ENCODE measurements at regions not wholly inside any gene's neighbourhood (a gene's known extent, or its start where the extent isn't known, plus 50 kb on each side); places are given as distances from the start of the nearest gene placed in this dataset.

- TF ChIP-seq, protein P1, sequence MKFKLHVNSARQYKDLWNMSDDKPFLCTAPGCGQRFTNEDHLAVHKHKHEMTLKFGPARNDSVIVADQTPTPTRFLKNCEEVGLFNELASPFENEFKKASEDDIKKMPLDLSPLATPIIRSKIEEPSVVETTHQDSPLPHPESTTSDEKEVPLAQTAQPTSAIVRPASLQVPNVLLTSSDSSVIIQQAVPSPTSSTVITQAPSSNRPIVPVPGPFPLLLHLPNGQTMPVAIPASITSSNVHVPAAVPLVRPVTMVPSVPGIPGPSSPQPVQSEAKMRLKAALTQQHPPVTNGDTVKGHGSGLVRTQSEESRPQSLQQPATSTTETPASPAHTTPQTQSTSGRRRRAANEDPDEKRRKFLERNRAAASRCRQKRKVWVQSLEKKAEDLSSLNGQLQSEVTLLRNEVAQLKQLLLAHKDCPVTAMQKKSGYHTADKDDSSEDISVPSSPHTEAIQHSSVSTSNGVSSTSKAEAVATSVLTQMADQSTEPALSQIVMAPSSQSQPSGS (IDR thresholded peaks at IDR 0.05; ENCODE audit: low read length): no peak
- no peak for TF ChIP-seq CHD2 (IDR thresholded peaks at IDR 0.05; ENCODE audit: low read length)
- no peak for TF ChIP-seq POLR2AphosphoS5 (IDR thresholded peaks at IDR 0.05; ENCODE audit: low read depth, low read length)
- TF ChIP-seq HDAC2 (IDR thresholded peaks at IDR 0.05; ENCODE audit: borderline replicate concordance in 1 of 2, low read depth in 2 of 2, low read length in 2 of 2): no peak
- TF ChIP-seq HDAC6 (IDR thresholded peaks at IDR 0.05; ENCODE audit: low read depth, low read length): no peak
- no peak for TF ChIP-seq KDM5A (IDR thresholded peaks at IDR 0.05; ENCODE audit: low read length)
These were observed 206.3 kb upstream of the KCNMB2 start (continued) for GRCh38 chr3:178329936-178330335.
